Peyer's patch (tissue), 4 donors: ENCODE measurements at regions not wholly inside any gene's neighbourhood (a gene's known extent, or its start where the extent isn't known, plus 50 kb on each side); places are given as distances from the start of the nearest gene placed in this dataset.

ENCODE experiments used
- CTCF ChIP-seq, 6 experiments: fragments of 450-650 bp in 4 of 6; fragments of 200-600 bp in 2 of 6; sonication (generic) in 1 of 6; IDR thresholded peaks; one replicate each; pipeline ENCODE4 v1.5.1; 2017 to 2019; ENCODE audit warnings: antibody characterized with exemption in 6 of 6, mild to moderate bottlenecking in 3 of 6, moderate library complexity in 1 of 6
- POLR2A ChIP-seq, 2 donors: fragments of 450-650 bp; IDR thresholded peaks; one replicate each; pipeline ENCODE4 v1.5.1; 2017; ENCODE audit warnings: antibody characterized with exemption in 2 of 2, mild to moderate bottlenecking in 2 of 2, moderate library complexity in 2 of 2

GRCh38 chr7:9719721-9720120 is 1254.0 kb upstream of the PHF14 start:
- TF ChIP-seq CTCF (IDR thresholded peaks at IDR 0.05) (no peak), POLR2A (IDR thresholded peaks at IDR 0.05) (no peak)
